IPS-NIHi7 (cell line): ENCODE measurements at regions not wholly inside any gene's neighbourhood (a gene's known extent, or its start where the extent isn't known, plus 50 kb on each side); places are given as distances from the start of the nearest gene placed in this dataset.
A peak's percentile ranks its signal among the peaks of the same experiment; 100 is the strongest.
"Not testable (repeated sequence)": the region's sequence is repeated elsewhere in the genome, so short reads cannot be mapped to it uniquely, and the experiment has no call there.

Experiments
- DNase-seq: peaks from one replicate; pipeline ENCODE4 v3.0.0; 2012; ENCODE audit warnings: mixed read lengths; ENCODE audit errors: extremely low spot score

GRCh38 chr9:134530724-134531123 lies 110.9 kb upstream of the COL5A1 start:
- DNase-seq = no peak

GRCh38 chr9:134531220-134531970 lies 110.2 kb upstream of the COL5A1 start:
- DNase-seq = no peak

GRCh38 chr9:134532084-134532483 lies 109.5 kb upstream of the COL5A1 start:
- no peak for DNase-seq

- not testable (repeated sequence) for DNase-seq
Measured at GRCh38 chr9:134532661-134533060, 108.9 kb upstream of the COL5A1 start.

GRCh38 chr9:134533850-134534588 lies 107.6 kb upstream of the COL5A1 start:
- no peak for DNase-seq

- no peak for DNase-seq
Measured at GRCh38 chr9:134534661-134535080, 106.9 kb upstream of the COL5A1 start.

GRCh38 chr9:134535171-134535570 lies 106.4 kb upstream of the COL5A1 start:
- DNase-seq = no peak

GRCh38 chr9:134536101-134536900 lies 105.3 kb upstream of the COL5A1 start:
- no peak for DNase-seq

GRCh38 chr9:134536931-134537330 lies 104.7 kb upstream of the COL5A1 start:
- DNase-seq = no peak

GRCh38 chr9:134537951-134538641 lies 103.5 kb upstream of the COL5A1 start:
- DNase-seq = no peak

- no peak for DNase-seq
Measured at GRCh38 chr9:134538856-134539566, 102.6 kb upstream of the COL5A1 start.

- no peak for DNase-seq
Measured at GRCh38 chr9:134539586-134540194, 101.9 kb upstream of the COL5A1 start.

GRCh38 chr9:134540276-134541096 lies 101.1 kb upstream of the COL5A1 start:
- DNase-seq = no peak

GRCh38 chr9:134541097-134541747 lies 100.4 kb upstream of the COL5A1 start:
- DNase-seq = no peak

GRCh38 chr9:134544388-134545214 lies 97.0 kb upstream of the COL5A1 start:
- peak; percentile 76 for DNase-seq

GRCh38 chr9:134545215-134545542 lies 96.4 kb upstream of the COL5A1 start:
- DNase-seq = no peak

- no peak for DNase-seq
Measured at GRCh38 chr9:134545543-134546245, 95.9 kb upstream of the COL5A1 start.

GRCh38 chr9:134546246-134546731 lies 95.3 kb upstream of the COL5A1 start:
- no peak for DNase-seq
